Panc1 (cell line): ENCODE measurements at regions not wholly inside any gene's neighbourhood (a gene's known extent, or its start where the extent isn't known, plus 50 kb on each side); places are given as distances from the start of the nearest gene placed in this dataset.
"Not testable (repeated sequence)": the region's sequence is repeated elsewhere in the genome, so short reads cannot be mapped to it uniquely, and the experiment has no call there.

Source experiments
- CTCF ChIP-seq: fragments of 450-650 bp; IDR thresholded peaks from 2 replicates; pipeline ENCODE4 v1.5.1; 2017; ENCODE audit warnings: mild to moderate bottlenecking
- POLR2AphosphoS5 ChIP-seq: IDR thresholded peaks from 2 replicates; pipeline ENCODE4 v1.6.1; 2012; ENCODE audit warnings: mild to moderate bottlenecking, low read depth, low read length, moderate library complexity
- REST ChIP-seq, 2 experiments: IDR thresholded peaks; 2 replicates each; pipeline ENCODE4 v1.6.1; 2011 to 2012; ENCODE audit warnings: low read depth in 2 of 2, control low read depth in 1 of 2, low read length in 1 of 2, mild to moderate bottlenecking in 1 of 2, moderate library complexity in 1 of 2; ENCODE audit not compliant: insufficient read depth in 1 of 2
- TCF7L2 ChIP-seq: IDR thresholded peaks from 2 replicates; pipeline ENCODE4 v1.6.1; 2011; ENCODE audit warnings: mild to moderate bottlenecking, low read depth, low read length, inconsistent platforms

- not testable (repeated sequence) for TF ChIP-seq CTCF; POLR2AphosphoS5; TCF7L2; REST (IDR thresholded peaks at IDR 0.05; ENCODE audit: insufficient read depth in 1 of 2, low read depth in 2 of 2, low read length in 1 of 2)
Observed at GRCh38 chr2:88994856-88995255, 303.4 kb downstream of the RPIA start.
